Transverse colon (tissue), 4 donors: ENCODE measurements at regions not wholly inside any gene's neighbourhood (a gene's known extent, or its start where the extent isn't known, plus 50 kb on each side); places are given as distances from the start of the nearest gene placed in this dataset.

ENCODE experiments used
- DNase-seq: peaks from one replicate; pipeline ENCODE4 v3.0.0-alpha.2; 2019
- H3K27ac ChIP-seq, 4 donors: fragments of 200-600 bp; sonication (generic); 2 replicates each; pipeline ENCODE4 v1.5.1; 2016 to 2018; ENCODE audit warnings: inconsistent platforms in 4 of 4
- H3K27me3 ChIP-seq: fragments of 200-600 bp; sonication (generic); 2 replicates; pipeline ENCODE4 v1.5.1; 2017; ENCODE audit warnings: inconsistent platforms
- H3K36me3 ChIP-seq, 4 donors: fragments of 200-600 bp; sonication (generic); 2 replicates each; pipeline ENCODE4 v1.5.1; 2017 to 2019; ENCODE audit warnings: inconsistent platforms in 4 of 4
- H3K4me1 ChIP-seq, 4 donors: fragments of 200-600 bp; sonication (generic); 2 replicates each; pipeline ENCODE4 v1.5.1; 2017 to 2020; ENCODE audit warnings: inconsistent platforms in 4 of 4
- H3K4me3 ChIP-seq, 4 donors: fragments of 200-600 bp; sonication (generic); 1 replicate in 1 of 4; 2 replicates in 3 of 4; pipeline versions ENCODE4 v1.5.1 to v1.6.1; 2017 to 2019; ENCODE audit warnings: inconsistent platforms in 4 of 4
- H3K9me3 ChIP-seq, 2 donors: fragments of 200-600 bp; sonication (generic); 2 replicates each; pipeline ENCODE4 v1.5.1; 2017 to 2019; ENCODE audit warnings: inconsistent platforms in 2 of 2
- EP300 ChIP-seq: sonication (generic); formaldehyde crosslinking; IDR thresholded peaks from one replicate; pipeline ENCODE4 v1.6.1; 2017; ENCODE audit warnings: antibody characterized with exemption, low read depth
- POLR2A ChIP-seq: fragments of 450-650 bp; IDR thresholded peaks from one replicate; pipeline ENCODE4 v1.6.1; 2016; ENCODE audit warnings: antibody characterized with exemption, mild to moderate bottlenecking, moderate library complexity
- POLR2AphosphoS5 ChIP-seq, 3 donors: sonication (generic); formaldehyde crosslinking; IDR thresholded peaks; one replicate each; pipeline ENCODE4 v1.6.1; 2016; ENCODE audit warnings: antibody characterized with exemption in 3 of 3
- WGBS, 2 donors: methylation state at CpG; one replicate each; pipeline ENCODE4 v1.1.5; 2018; ENCODE audit warnings: low coverage in 1 of 2; 5-methylcytosine and 5-hydroxymethylcytosine counted together
- in situ Hi-C, 4 donors: fragments of 200-750 bp; cut with MboI; loops; one replicate each; pipeline versions ENCODE4 v1.15.0 to v1.15.1; 2017; ENCODE audit warnings: low sequenced_read_pairs in 3 of 4, low pct_ligation_motif_present in 1 of 4, low pct_unique_long_range_greater_than_20kb in 1 of 4
- intact Hi-C: fragments of 100-400 bp; cut with DNase I; formaldehyde crosslinking; loops from one replicate; pipeline ENCODE4 v1.15.1; 2023; ENCODE audit warnings: low total_unique reads
- TF ChIP-seq, protein P1 (sequence below), 5 experiments: fragments of 200-600 bp in 3 of 5; fragments of 450-650 bp in 2 of 5; sonication (generic) in 3 of 5; IDR thresholded peaks; 1 replicate in 2 of 5; 2 replicates in 3 of 5; pipeline ENCODE4 v1.5.1; 2016 to 2017; ENCODE audit warnings: antibody characterized with exemption in 5 of 5, inconsistent platforms in 3 of 5, mild to moderate bottlenecking in 2 of 5, moderate library complexity in 1 of 5

DNA sequence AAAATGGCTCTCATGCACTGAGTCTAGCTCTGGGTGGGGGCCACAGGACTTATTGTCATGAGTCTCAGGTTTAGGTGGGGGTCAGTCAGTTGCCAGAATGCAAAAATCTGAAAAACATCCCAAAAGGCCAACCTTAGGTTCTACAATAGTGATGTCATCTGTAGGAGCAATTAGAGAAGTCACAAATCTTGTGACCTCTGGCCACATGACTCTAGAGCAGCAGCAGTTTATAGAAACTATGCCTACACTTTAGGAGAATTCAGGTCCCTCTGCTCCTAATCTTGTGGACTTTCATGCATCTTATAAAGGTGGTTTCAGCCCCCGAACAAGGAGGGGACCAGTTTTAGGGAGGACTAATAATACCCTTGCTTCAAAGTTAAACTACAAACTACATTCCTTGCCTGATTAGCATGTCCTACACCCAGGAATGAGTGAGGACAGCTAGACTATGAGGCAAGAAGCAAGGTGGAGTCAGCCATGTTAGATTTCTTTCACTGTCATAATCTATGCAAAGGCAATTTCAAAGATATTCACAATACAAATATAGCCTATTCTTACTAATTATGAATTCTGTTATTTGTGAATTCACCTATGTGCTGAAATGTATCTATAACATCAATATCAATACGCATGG, 123.5 kb upstream of the ADCY1 start:
- in situ Hi-C loops (no loop called here), intact Hi-C loops (no loop called here)
- H3K36me3 ChIP-seq, result no peaks in the 10 kb centered on the region
- TF ChIP-seq POLR2A (no peak), POLR2AphosphoS5 (IDR thresholded peaks at IDR 0.05) (no peak)
- no peaks in the 10 kb centered on the region for H3K4me1 ChIP-seq
- H3K9me3 ChIP-seq, result no peaks in the 10 kb centered on the region
- no peak overlapping the region for H3K4me3 ChIP-seq
- no peaks in the 10 kb centered on the region for H3K27me3 ChIP-seq
- 90% methylated on average over 2 of the region's 2 CpGs; no CpG with 5 or more reads in 1 of the 2 donors for WGBS, 2 donors
- no peak overlapping the region for H3K27ac ChIP-seq
- DNase-seq, result no peak

DNA sequence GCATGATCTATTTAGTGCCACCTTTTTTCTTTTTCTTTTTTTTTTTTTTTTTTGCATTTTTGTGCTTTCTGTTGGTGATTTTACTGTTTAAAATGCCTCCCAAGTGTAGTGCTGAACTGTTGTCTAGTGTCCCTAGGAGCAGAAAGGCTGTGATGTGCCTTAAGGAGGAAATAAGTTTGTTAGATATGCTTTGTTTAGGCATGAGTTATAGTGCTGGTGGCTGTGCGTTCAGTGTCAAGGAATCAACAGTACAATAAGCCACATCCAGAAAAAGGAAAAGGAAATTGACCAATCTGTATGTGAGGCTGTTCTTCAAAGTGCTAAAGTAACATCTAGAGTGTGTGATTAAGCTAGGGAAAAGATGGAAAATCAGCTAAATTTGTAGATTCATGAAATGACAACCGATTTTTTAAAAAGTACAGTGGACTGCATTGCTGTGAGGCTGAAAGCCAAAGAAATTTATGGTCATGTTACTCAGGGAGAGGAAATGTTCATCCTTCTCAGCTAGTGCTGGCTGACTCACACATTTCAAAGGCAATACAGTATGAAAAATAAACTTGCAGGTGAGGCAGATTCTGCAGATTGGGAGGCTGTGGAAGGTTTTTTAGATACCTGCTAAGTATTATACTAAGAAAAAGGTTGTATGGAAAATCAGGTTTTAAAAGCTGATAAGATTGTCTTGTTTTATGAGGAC, 122.7 kb upstream of the ADCY1 start:
- H3K4me3 ChIP-seq, result no peak overlapping the region
- H3K27ac ChIP-seq, result no peak overlapping the region
- DNase-seq, result no peak
- in situ Hi-C loops, result no loop called here
- no peaks in the 10 kb centered on the region for H3K27me3 ChIP-seq
- no peaks in the 10 kb centered on the region for H3K4me1 ChIP-seq
- H3K36me3 ChIP-seq, result no peaks in the 10 kb centered on the region
- WGBS, 2 donors, result 51 to 57% methylated on average over 2 of the region's 2 CpGs
- no peaks in the 10 kb centered on the region for H3K9me3 ChIP-seq
- TF ChIP-seq, protein P1, sequence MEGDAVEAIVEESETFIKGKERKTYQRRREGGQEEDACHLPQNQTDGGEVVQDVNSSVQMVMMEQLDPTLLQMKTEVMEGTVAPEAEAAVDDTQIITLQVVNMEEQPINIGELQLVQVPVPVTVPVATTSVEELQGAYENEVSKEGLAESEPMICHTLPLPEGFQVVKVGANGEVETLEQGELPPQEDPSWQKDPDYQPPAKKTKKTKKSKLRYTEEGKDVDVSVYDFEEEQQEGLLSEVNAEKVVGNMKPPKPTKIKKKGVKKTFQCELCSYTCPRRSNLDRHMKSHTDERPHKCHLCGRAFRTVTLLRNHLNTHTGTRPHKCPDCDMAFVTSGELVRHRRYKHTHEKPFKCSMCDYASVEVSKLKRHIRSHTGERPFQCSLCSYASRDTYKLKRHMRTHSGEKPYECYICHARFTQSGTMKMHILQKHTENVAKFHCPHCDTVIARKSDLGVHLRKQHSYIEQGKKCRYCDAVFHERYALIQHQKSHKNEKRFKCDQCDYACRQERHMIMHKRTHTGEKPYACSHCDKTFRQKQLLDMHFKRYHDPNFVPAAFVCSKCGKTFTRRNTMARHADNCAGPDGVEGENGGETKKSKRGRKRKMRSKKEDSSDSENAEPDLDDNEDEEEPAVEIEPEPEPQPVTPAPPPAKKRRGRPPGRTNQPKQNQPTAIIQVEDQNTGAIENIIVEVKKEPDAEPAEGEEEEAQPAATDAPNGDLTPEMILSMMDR (IDR thresholded peaks at IDR 0.05), result no peak
- TF ChIP-seq POLR2AphosphoS5 (IDR thresholded peaks at IDR 0.05) (no peak), EP300 (no peak), POLR2A (no peak)
- intact Hi-C loops, result no loop called here

GRCh38 chr7:45454771-45455170, 119.4 kb upstream of the ADCY1 start:
- in situ Hi-C loops, result no loop called here
- Histone ChIP-seq H3K9me3 (no peaks in the 10 kb centered on the region), H3K4me1 (no peaks in the 10 kb centered on the region), H3K27ac (no peak overlapping the region), H3K36me3 (no peaks in the 10 kb centered on the region), H3K27me3 (no peaks in the 10 kb centered on the region), H3K4me3 (no peak overlapping the region)
- intact Hi-C loops, result no loop called here
- DNase-seq, result no peak
- no peak for TF ChIP-seq EP300
- TF ChIP-seq, protein P1 (IDR thresholded peaks at IDR 0.05), result no peak
- no peak for TF ChIP-seq POLR2A
- no peak for TF ChIP-seq POLR2AphosphoS5 (IDR thresholded peaks at IDR 0.05)
- 50 to 57% methylated on average over 1 to 3 of the region's 3 CpGs for WGBS, 2 donors

GRCh38 chr7:45455662-45456061, 118.5 kb upstream of the ADCY1 start:
- no peaks in the 10 kb centered on the region for H3K36me3 ChIP-seq
- TF ChIP-seq POLR2AphosphoS5 (IDR thresholded peaks at IDR 0.05) (no peak), EP300 (no peak)
- in situ Hi-C loops, result no loop called here

GRCh38 chr7:45456105-45456504, 118.1 kb upstream of the ADCY1 start:
- intact Hi-C loops, result no loop called here
- Histone ChIP-seq H3K4me3 (no peak overlapping the region), H3K27ac (no peak overlapping the region), H3K36me3 (no peaks in the 10 kb centered on the region), H3K9me3 (no peaks in the 10 kb centered on the region), H3K27me3 (no peaks in the 10 kb centered on the region), H3K4me1 (no peaks in the 10 kb centered on the region)
- no peak for DNase-seq
- in situ Hi-C loops, result no loop called here
- TF ChIP-seq POLR2A, result no peak
- no peak for TF ChIP-seq EP300
- no peak for TF ChIP-seq POLR2AphosphoS5 (IDR thresholded peaks at IDR 0.05)
- TF ChIP-seq, protein P1 (IDR thresholded peaks at IDR 0.05), result no peak
- 20 to 67% methylated on average over 1 to 5 of the region's 5 CpGs for WGBS, 2 donors

More at GRCh38 chr7:45455662-45456061, 118.5 kb upstream of the ADCY1 start:
- 38% methylated on average over 3 of the region's 4 CpGs; no CpG with 5 or more reads in 1 of the 2 donors for WGBS, 2 donors
- no peaks in the 10 kb centered on the region for H3K27me3 ChIP-seq
- H3K9me3 ChIP-seq, result no peaks in the 10 kb centered on the region
- no peak overlapping the region for H3K4me3 ChIP-seq
- intact Hi-C loops, result no loop called here
- H3K27ac ChIP-seq, result no peak overlapping the region
- no peak for DNase-seq
- H3K4me1 ChIP-seq, result no peaks in the 10 kb centered on the region
